Astrocyte (in vitro differentiated cells and primary cell): ENCODE measurements at regions not wholly inside any gene's neighbourhood (a gene's known extent, or its start where the extent isn't known, plus 50 kb on each side); places are given as distances from the start of the nearest gene placed in this dataset.

Source experiments
- EZH2 ChIP-seq: IDR thresholded peaks from 2 replicates; pipeline ENCODE4 v1.6.1; 2012; ENCODE audit warnings: mild to moderate bottlenecking, low read length, inconsistent platforms; ENCODE audit not compliant: insufficient read depth
- TF ChIP-seq, protein P1 (sequence below): IDR thresholded peaks from 2 replicates; pipeline ENCODE4 v1.5.1; 2011; ENCODE audit warnings: low read depth, mild to moderate bottlenecking, inconsistent platforms, low read length, moderate library complexity; ENCODE audit not compliant: insufficient read depth

DNA sequence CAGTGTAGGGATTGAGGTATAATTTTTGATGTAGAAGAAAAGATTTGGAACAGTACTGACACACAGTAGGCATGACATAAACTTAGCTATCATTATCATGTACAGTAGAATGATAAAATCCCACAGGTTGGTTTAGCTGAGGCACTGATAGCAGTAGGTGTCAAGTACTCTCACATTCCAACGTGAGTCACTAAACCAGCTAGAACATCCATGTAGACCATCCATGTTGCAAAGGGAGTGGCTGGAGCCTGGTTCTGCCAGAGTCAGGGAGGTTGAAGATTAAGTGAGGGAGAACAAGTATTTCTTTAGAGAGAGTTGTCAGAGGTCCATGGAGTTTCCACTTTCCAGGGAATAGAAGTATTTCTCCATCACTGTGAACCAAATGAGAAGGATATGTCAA lies 157.2 kb upstream of the TMEM108 start:
- TF ChIP-seq, protein P1, sequence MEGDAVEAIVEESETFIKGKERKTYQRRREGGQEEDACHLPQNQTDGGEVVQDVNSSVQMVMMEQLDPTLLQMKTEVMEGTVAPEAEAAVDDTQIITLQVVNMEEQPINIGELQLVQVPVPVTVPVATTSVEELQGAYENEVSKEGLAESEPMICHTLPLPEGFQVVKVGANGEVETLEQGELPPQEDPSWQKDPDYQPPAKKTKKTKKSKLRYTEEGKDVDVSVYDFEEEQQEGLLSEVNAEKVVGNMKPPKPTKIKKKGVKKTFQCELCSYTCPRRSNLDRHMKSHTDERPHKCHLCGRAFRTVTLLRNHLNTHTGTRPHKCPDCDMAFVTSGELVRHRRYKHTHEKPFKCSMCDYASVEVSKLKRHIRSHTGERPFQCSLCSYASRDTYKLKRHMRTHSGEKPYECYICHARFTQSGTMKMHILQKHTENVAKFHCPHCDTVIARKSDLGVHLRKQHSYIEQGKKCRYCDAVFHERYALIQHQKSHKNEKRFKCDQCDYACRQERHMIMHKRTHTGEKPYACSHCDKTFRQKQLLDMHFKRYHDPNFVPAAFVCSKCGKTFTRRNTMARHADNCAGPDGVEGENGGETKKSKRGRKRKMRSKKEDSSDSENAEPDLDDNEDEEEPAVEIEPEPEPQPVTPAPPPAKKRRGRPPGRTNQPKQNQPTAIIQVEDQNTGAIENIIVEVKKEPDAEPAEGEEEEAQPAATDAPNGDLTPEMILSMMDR: no peak
- no peak for TF ChIP-seq EZH2
